HG02798 (cell line): ENCODE measurements at regions not wholly inside any gene's neighbourhood (a gene's known extent, or its start where the extent isn't known, plus 50 kb on each side); places are given as distances from the start of the nearest gene placed in this dataset.
"Not testable (repeated sequence)": the region's sequence is repeated elsewhere in the genome, so short reads cannot be mapped to it uniquely, and the experiment has no call there.

Source experiments
- ATAC-seq: cut with Tn5 transposase; IDR thresholded peaks from one replicate; pipeline ENCODE4 v1.9.1; 2021; ENCODE audit warnings: mild to moderate bottlenecking; ENCODE audit not compliant: unreplicated experiment, poor library complexity

DNA sequence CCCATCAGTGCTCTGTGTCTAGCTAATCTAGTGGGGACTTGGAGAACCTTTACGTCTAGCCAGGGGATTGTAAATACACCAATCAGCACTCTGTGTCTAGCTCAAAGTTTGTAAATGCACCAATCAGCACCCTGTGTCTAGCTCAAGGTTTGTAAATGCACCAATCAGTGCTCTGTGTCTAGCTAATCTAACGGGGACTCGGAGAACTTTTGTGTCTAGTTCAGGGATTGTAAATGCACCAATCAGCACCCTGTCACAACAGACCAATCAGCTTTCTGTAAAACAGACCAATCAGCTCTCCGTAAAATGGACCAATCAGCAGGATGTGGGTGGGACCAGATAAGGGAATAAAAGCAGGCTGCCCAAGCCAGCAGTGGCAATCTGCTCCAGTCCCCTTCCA is 268.3 kb upstream of the MKLN1 start:
- ATAC-seq, result not testable (repeated sequence)

DNA sequence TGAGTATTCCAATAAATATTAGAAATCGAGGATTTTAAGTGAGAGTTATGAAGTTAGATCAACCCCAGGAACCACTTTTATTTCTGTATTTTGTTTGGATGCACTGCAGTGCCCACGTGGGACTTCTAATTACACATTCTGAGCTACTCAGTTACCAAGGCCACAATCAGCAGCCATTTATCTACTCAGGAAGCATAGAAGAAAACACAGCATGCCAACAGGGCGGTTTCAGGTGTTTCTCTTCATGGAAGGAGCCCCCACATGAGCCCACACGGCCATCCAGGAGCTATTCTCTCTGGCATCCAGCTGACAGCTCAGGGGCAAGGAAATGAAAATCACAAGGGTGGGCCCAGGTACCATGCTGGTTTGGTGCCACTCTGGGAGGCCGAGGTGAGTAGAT is 266.5 kb upstream of the MKLN1 start:
- ATAC-seq, result no peak

DNA sequence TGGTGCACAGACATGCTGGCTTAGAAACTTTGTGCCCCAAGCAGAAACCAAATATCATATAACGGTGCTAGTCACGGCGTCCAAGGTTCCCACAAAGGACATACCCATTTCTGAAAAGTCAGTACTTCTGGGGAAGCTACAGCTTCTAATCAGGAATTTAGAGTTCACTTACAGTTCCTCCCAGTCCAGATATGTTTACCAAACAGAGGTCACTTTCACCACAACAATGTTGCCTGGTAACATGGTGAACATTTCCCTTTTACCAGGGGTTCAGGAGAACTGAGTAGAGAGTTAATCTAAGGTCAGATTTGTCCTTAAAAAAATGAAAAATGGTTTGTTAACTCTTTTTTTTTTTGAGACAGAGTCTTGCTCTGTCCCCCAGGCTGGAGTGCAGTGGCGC is 265.9 kb upstream of the MKLN1 start:
- no peak for ATAC-seq

DNA sequence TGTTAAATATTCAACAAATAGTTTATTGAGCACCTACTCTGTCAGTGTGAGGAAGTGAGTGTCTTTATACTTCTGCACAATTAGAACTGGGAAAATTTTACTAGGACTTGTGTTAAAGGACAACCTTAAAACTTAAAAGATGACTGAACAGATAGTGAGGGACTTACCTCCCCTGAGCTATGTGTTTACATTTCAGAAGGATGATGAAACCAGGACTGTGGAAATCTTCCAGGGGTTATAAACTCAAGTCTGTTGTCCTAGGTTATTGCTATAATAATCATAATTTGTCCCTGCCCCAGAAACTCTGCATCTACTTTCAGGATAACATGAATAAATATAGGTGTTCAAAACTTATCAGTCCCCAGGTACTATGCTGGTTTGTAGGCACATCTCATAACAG is 261.0 kb upstream of the MKLN1 start:
- ATAC-seq, result no peak

DNA sequence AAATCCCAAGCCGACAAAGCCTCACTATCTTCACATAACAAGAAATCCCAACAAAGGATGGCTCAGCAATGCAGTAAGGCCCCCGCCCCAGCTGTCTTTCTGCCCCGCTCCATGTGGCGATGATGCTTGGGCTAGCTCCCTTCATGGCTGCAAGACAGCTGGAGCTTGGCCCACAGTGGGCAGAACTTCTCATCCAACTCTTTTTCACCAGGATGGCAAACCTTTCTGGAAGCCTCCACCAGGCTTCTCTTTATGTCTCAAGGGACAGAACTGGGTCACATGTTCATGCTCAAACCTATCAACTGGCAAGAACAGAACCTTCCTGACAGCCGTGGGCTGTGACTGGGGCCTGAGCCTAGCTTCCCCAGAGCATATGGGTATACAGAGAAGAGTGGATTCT is 260.5 kb upstream of the MKLN1 start:
- ATAC-seq, result no peak

DNA sequence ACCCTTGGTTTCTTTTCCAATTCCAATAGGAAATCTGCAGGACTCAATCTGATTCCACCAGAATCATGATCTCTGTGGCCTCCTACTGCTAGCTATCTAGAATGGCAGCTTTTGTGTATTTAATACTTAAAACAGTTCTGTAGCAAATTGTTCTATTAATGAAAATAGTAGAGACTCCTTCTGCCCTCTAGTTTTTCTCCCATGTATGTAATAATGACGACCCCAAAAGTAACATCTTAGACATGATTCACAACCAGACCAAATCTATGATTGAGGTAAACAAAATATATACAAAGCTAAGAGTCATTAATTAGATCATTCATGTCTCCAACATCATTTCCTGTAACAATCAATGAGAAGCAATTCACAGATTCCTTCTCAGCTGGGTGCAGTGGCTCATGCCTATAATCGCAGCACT is 259.1 kb upstream of the MKLN1 start:
- ATAC-seq, result no peak

DNA sequence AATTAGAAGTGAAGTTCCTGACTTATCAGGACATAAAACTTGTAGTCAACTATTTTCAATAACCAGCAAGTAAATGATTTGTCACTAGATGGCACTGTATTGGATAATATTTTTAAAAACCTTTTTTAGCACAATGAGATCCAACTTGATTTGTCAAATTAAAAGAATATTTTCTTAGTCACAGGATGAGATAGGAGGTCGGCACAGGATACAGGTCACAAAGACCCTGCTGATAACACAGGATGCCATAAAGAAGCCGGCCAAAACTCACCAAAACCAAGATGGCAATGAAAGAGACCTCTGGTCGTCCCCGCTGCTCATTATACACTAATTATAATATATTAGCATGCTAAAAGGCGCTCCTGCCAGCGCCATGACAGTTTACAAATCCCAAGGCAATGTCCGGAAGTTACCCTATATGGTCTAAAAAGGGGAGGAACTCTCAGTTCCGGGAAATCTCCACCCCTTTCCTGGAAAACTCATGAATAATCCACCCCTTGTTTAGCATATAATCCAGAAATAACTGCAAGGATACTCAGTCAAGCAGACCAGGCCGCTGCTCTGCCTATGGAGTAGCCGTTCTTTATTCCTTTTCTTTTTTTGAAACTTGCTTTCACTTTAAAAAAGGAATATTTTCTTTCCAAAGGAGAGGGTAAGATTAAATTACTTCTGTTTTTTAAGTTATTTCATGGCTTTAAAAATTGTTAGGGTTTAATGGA is 255.7 kb upstream of the MKLN1 start:
- ATAC-seq, result no peak

DNA sequence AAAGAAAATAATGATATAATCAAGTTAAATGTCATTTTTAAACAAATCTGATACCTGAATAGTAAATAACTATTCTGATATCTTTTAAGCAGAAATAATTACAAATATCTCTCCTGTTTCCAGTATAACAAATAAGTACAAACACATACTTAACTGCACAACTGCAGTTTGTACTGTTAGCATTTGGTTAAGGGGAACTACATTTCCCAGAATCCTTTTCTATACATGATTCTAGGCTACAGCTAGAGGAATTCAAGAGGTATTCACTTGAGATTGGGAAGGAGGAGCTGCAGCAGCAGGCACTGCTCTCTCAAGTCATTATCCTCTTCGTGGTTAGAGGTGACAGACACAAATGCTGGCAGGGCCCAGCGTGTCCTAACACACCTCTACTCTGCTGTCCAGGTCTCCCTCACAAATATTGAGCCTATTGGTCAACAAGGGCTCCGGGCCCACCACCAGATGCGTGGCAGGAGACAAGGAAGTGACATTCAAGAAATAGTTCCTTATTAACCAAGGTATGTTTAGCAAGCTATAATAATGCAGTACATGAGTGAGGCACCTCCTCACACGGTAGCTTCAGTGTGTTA is 255.1 kb upstream of the MKLN1 start:
- no peak for ATAC-seq

DNA sequence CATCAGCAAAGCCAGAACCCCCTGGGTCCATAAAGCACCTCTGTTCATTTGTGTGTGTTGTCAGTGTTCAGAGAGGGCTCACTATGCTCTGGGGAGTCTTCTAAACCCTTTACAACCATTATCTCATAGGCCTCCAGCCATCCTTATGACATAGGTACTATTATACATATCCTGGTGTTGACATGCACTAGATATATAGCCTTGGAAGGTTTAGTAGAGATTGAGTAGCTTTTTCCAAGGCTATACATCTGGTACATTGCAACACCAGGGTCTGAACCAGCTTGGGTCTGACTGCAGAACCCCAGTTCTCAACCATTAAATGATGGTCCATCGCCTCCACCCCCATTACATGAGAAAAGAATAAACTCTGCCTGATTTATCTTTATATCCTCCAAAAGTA is 253.6 kb upstream of the MKLN1 start:
- no peak for ATAC-seq

DNA sequence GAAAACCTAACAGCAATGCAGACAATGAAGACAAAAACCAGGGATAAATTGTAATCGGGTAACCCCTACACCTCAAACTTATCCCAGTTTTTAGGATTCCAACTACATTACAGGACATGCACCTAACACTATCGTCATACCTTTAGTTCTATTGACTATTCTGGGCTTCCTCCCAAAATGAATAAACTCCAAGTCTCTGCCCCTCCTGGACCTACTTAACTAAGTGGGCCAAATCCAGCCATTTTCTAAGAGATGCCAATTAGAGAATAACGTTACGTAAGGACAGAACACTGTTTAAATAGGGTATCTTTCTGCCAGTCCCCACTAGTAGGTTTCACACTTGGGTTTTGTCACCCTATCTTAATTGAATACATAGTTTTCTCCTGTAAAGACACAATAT is 253.1 kb upstream of the MKLN1 start:
- no peak for ATAC-seq

DNA sequence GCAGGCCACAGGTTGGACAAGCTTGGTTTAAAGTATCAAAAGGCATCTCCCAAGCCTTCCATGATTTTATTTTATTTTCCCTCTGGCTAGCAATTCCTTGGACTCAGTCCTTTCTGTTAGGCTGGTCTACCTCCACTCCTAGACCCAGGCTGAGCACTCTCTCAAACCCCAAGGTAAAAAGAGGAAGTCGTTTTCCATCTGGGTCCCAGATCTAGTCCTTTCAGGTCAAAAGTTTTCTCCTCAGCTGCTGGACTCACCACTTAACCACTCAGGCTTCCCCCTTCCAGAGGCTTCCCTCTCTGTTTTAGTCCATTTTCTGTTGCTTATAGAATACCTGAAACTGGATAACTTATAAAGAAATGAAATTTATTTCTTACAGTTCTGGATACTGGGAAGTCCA is 252.3 kb upstream of the MKLN1 start:
- ATAC-seq, result no peak

DNA sequence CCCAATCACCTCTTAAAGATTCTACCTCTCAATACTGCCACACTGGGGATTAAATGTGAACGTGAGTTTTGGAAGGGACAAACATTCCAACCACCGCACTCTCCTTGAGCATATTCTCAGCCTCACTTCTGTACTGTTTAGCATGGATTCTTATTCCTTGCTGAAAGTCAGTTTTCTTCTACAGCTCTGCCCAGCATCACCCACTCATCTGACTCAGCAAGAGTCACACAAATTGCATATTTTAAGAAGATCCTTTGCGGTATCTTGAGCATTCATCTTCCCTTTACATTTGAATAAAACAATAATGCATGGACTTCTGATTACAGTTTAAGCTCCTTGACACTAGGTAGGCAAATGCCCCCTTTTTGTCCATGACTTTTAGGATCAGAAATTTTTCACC is 251.6 kb upstream of the MKLN1 start:
- no peak for ATAC-seq

DNA sequence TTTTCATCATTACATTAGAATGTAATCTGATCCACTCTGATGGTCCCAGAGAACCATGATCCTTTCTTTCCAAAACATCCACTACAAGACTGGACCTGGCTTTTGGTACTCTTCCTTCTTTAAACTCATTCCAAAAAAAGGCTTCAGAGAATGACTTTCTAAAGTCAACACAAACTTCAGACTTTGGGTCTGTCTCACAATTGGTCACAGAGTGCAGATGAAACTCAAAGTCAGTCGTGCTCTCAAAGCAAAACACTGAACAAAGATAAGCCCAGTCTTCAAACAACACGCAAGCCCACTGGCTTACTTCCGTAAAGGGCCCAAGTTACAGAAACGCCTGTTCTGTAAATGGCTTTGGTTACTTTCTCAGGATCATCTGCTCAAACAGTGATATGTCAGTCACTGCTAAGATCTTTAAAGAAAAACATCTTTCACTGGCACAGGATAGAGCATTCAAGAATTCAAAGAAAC is 250.9 kb upstream of the MKLN1 start:
- ATAC-seq, result no peak

DNA sequence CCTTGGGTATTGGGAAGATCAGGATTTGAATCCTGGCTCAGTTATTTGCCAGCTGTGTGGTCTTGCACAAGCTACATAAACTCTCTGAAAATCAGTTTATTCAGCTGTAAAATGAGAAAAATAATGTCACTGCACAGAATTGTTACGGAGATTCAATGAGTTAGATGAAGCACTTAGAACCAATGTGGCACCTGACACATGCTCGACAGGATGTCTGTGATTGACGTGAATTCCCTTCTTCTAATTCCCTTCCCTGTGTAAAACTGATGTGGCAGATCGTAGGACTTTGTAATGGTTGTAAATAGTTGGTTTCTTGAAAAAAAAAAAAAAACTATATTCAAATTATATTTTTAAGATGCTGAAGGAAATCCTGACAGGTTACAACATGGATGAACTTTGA is 249.9 kb upstream of the MKLN1 start:
- no peak for ATAC-seq

DNA sequence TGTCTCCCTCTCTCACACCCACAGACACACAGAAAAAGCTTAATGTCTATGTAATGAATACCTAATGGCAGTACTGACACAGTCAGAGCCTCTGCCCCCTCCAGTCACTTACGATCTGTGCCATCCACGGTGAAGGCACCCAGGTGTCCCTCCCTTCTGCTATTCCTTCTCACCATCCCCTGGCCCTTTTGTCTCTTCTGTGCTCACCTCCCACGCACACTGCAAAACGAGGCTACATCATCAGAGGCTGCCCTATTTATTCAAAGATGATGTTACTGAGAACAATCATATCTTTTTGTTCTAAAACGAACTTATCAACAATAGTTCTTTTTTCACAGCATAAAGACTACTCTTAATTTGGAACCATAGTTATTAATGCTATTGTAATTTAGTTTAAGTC is 246.9 kb upstream of the MKLN1 start:
- ATAC-seq, result no peak

DNA sequence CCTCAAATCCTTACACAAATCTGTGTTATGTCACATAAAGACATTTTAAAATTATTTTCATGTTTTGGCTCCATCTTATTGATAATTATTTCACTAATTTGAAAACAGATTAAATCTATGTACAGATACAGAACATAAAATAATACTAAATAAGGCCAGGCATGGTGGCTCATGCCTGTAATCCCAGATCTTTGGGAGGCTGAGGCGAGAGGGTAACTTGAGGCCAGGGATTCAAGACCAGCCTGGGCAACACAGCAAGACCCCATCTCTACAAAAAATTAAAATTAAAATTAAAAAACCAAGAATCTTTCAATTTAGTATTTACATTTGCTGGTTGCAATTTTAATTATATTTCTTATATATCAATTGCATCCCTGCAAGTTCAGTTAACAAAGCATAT is 246.4 kb upstream of the MKLN1 start:
- ATAC-seq, result no peak

DNA sequence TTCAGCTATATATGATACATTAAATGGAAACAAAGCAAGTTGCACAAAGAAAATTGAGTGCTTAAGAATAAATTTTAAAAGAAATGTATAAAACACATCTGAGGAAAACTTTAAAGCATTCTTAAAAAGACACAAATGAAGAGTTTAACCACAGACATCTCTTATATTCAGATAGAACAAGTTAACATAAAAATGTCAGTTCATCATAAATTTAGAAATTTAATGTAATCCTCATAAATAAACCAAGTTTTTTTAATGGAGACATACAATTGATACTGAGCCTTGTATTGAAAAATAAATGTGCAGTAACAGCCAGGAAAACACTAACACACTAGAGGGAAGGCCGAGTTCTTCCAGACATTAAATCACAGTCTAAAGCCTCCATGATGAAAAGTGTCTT is 243.9 kb upstream of the MKLN1 start:
- no peak for ATAC-seq

DNA sequence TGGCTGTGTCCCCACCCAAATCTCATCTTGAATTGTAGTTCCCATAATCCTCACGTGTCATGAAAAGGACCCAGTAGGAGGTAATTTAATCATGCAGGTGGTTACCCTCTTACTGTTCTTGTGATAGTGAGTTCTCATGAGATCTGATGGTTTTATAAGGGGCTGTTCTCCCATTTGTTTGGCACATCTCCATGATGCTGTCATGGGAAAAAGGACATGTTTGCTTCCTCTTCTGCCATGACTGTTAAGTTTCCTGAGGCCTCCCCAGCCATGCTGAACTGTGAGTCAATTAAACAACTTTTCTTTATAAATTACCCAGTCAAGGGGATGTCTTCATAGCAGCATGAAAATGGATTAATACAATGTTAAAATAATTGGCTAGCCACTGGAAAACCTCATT is 243.3 kb upstream of the MKLN1 start:
- ATAC-seq, result not testable (repeated sequence)

DNA sequence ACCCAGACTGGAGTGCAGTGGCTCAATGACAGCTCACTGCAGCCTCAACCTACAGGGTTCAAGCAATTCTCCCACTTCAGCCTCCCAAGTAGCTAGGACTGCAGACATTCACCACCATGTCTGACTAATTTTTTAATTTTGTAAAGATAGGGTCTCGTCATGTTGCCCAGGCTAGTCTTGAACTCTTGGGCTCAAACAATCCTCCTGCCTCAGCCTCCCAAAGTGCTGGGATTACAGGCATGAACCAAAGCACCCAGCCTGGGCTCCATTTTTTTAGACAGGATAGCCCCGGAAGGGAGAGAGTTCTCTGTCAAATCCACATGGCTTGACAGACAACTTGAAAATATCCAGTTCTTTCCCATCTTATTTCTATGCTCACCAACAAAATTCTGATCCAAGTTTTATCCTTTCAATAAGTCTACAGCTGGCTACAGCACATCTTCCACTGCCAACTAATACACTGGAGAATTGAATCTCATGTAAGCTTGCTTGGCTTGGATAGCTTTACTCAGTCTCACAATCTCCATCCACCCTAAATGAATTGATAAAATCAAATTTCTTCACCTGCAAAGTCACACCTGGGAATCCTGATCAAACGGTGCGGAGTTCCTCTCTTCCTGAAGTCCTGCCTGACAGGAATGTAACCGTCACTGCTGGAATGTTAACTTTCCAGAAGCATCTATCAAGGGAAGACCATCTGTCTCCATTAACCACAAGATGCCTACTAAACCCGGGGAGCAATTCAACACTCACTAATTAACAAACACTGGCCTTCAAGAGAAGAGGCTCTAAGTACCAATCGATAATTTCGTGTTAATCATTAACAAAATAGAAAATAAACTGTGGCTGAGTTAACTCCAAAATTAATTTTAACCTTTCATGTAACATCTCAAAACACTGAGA is 239.7 kb upstream of the MKLN1 start:
- no peak for ATAC-seq

DNA sequence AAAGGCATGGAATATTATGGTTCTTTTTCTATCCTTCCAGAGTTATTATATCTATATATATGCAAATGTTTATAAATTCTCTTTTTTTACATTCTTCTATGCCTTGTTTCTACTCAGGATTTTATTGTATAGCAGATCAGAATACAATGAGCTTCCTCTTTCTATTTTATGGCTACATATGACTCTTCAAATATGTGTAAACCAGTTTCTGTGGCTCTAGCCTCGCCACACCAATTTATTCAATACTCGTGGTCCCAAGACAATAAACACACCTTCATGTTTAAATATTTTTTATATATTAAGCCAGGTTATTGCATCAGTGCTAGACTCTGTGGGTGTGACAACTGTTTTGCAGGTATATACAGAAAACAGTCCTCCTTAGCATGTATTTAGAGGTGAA is 237.5 kb upstream of the MKLN1 start:
- ATAC-seq, result no peak
